ENCODE measurements at regions not wholly inside any gene's neighbourhood (a gene's known extent, or its start where the extent isn't known, plus 50 kb on each side); places are given as distances from the start of the nearest gene placed in this dataset.
"Not testable (repeated sequence)": the region's sequence is repeated elsewhere in the genome, so short reads cannot be mapped to it uniquely, and the experiment has no call there.

- Mint-ChIP-seq H3K4me3 (ENCODE audit: low read depth) (no peak overlapping the region), H3K36me3 (ENCODE audit: insufficient read depth) (no peaks in the 10 kb centered on the region), H3K4me1 (ENCODE audit: low read depth) (no peaks in the 10 kb centered on the region), H3K9me3 (ENCODE audit: low read depth) (peaks cover 18% of the 10 kb centered on the region), H3K27ac (no peak overlapping the region), H3K27me3 (no peaks in the 10 kb centered on the region)
- TF ChIP-seq CTCF (IDR thresholded peaks at IDR 0.05; ENCODE audit: unreplicated experiment) = no peak
- no peak for DNase-seq (ENCODE audit: low spot score, unreplicated experiment)
Measured at GRCh38 chr12:33223956-33224355, 215.7 kb downstream of the SYT10 start.

- no peak overlapping the region for H3K27ac Mint-ChIP-seq
- H3K36me3 Mint-ChIP-seq (ENCODE audit: insufficient read depth) = no peaks in the 10 kb centered on the region
- H3K4me1 Mint-ChIP-seq (ENCODE audit: low read depth) = no peaks in the 10 kb centered on the region
- H3K9me3 Mint-ChIP-seq (ENCODE audit: low read depth) = peaks cover 28% of the 10 kb centered on the region
- no peaks in the 10 kb centered on the region for H3K27me3 Mint-ChIP-seq
- DNase-seq (ENCODE audit: low spot score, unreplicated experiment) = no peak
- no peak for TF ChIP-seq CTCF (IDR thresholded peaks at IDR 0.05; ENCODE audit: unreplicated experiment)
- no peak overlapping the region for H3K4me3 Mint-ChIP-seq (ENCODE audit: low read depth)
Measured at GRCh38 chr12:33222357-33222756, 217.3 kb downstream of the SYT10 start.

GRCh38 chr12:33205981-33206380 is 233.6 kb downstream of the SYT10 start:
- Mint-ChIP-seq H3K4me1 (ENCODE audit: low read depth) (no peaks in the 10 kb centered on the region), H3K27ac (peak overlapping the region; percentile 0), H3K36me3 (ENCODE audit: insufficient read depth) (no peaks in the 10 kb centered on the region), H3K27me3 (no peaks in the 10 kb centered on the region), H3K4me3 (ENCODE audit: low read depth) (no peak overlapping the region), H3K9me3 (ENCODE audit: low read depth) (peaks cover 1% of the 10 kb centered on the region)
- DNase-seq (ENCODE audit: low spot score, unreplicated experiment) = no peak
- no peak for TF ChIP-seq CTCF (IDR thresholded peaks at IDR 0.05; ENCODE audit: unreplicated experiment)

- not testable (repeated sequence) for H3K27me3 Mint-ChIP-seq; H3K36me3 Mint-ChIP-seq (ENCODE audit: insufficient read depth); H3K27ac Mint-ChIP-seq; H3K4me1 Mint-ChIP-seq (ENCODE audit: low read depth); H3K4me3 Mint-ChIP-seq (ENCODE audit: low read depth); DNase-seq (ENCODE audit: low spot score, unreplicated experiment)
- peaks cover 33% of the 10 kb centered on the region for H3K9me3 Mint-ChIP-seq (ENCODE audit: low read depth)
Measured at GRCh38 chr12:33194389-33194788, 245.2 kb downstream of the SYT10 start.

GRCh38 chr12:33192226-33192625 is 247.4 kb downstream of the SYT10 start:
- no peak for DNase-seq (ENCODE audit: low spot score, unreplicated experiment)
- H3K36me3 Mint-ChIP-seq (ENCODE audit: insufficient read depth) = no peaks in the 10 kb centered on the region
- peaks cover 31% of the 10 kb centered on the region for H3K9me3 Mint-ChIP-seq (ENCODE audit: low read depth)
- TF ChIP-seq CTCF (IDR thresholded peaks at IDR 0.05; ENCODE audit: unreplicated experiment) = no peak
- H3K27me3 Mint-ChIP-seq = no peaks in the 10 kb centered on the region
- no peak overlapping the region for H3K4me3 Mint-ChIP-seq (ENCODE audit: low read depth)
- no peak overlapping the region for H3K27ac Mint-ChIP-seq
- H3K4me1 Mint-ChIP-seq (ENCODE audit: low read depth) = no peaks in the 10 kb centered on the region

- Mint-ChIP-seq H3K4me3 (ENCODE audit: low read depth) (no peak overlapping the region), H3K27me3 (no peaks in the 10 kb centered on the region), H3K36me3 (ENCODE audit: insufficient read depth) (no peaks in the 10 kb centered on the region), H3K4me1 (ENCODE audit: low read depth) (peaks cover 7% of the 10 kb centered on the region), H3K27ac (no peak overlapping the region), H3K9me3 (ENCODE audit: low read depth) (peaks cover 7% of the 10 kb centered on the region)
- no peak for DNase-seq (ENCODE audit: low spot score, unreplicated experiment)
- no peak for TF ChIP-seq CTCF (IDR thresholded peaks at IDR 0.05; ENCODE audit: unreplicated experiment)
Measured at GRCh38 chr12:33187409-33187808, 252.2 kb downstream of the SYT10 start.
